CD4-positive, alpha-beta T cell (primary cell): ENCODE measurements at regions not wholly inside any gene's neighbourhood (a gene's known extent, or its start where the extent isn't known, plus 50 kb on each side); places are given as distances from the start of the nearest gene placed in this dataset.

Experiments
- ATAC-seq: fragments of 200-7000 bp; cut with Tn5 transposase; one replicate; pipeline ENCODE4 v1.10.0; 2022; ENCODE audit warnings: mild to moderate bottlenecking; ENCODE audit not compliant: poor library complexity
- CTCF ChIA-PET: fragments of 350-600 bp; sonication (Branson Sonifier 250); formaldehyde crosslinking; loops from one replicate; lab custom pipeline; 2021; ENCODE audit warnings: antibody characterized with exemption, inconsistent platforms; lab: Charles Lee
- POLR2A ChIA-PET: fragments of 350-600 bp; sonication (Branson Sonifier 250); formaldehyde crosslinking; loops from one replicate; lab custom pipeline; 2021; ENCODE audit warnings: antibody characterized with exemption, inconsistent platforms; lab: Charles Lee
- DNase-seq, 14 experiments: peaks; one replicate each; pipeline ENCODE4 v3.0.0-alpha.2; 2013 to 2020; ENCODE audit warnings: mixed read lengths in 2 of 14
- H3K27ac ChIP-seq, 2 donors: one replicate each; pipeline versions ENCODE4 v1.5.1 to v1.7.0; 2013; ENCODE audit warnings: low read length in 2 of 2, low read depth in 1 of 2, mild to moderate bottlenecking in 1 of 2
- H3K27me3 ChIP-seq, 2 experiments: 1 replicate in 1 of 2; 2 replicates in 1 of 2; pipeline versions ENCODE4 v1.6.1 to v1.7.0; 2013; ENCODE audit warnings: low read length in 2 of 2, control low read depth in 1 of 2, mild to moderate bottlenecking in 1 of 2, moderate library complexity in 1 of 2; ENCODE audit not compliant: insufficient read depth in 2 of 2, control insufficient read depth in 1 of 2
- H3K36me3 ChIP-seq: one replicate; pipeline ENCODE4 v1.6.1; 2013; ENCODE audit warnings: low read length, control low read depth; ENCODE audit not compliant: insufficient read depth
- H3K4me1 ChIP-seq: one replicate; pipeline ENCODE4 v1.6.1; 2013; ENCODE audit warnings: low read length, control low read depth; ENCODE audit not compliant: insufficient read depth
- H3K4me3 ChIP-seq: one replicate; pipeline ENCODE4 v1.5.1; 2013; ENCODE audit warnings: mild to moderate bottlenecking, low read length, moderate library complexity
- H3K9me3 ChIP-seq, 2 experiments: 1 replicate in 1 of 2; 2 replicates in 1 of 2; pipeline versions ENCODE4 v1.6.1 to v1.7.0; 2013; ENCODE audit warnings: low read length in 2 of 2, mild to moderate bottlenecking in 2 of 2, control low read depth in 1 of 2, moderate library complexity in 1 of 2; ENCODE audit not compliant: control insufficient read depth in 1 of 2, insufficient read depth in 1 of 2
- H3K27ac Mint-ChIP-seq: one replicate; pipeline ENCODE4 v1.8.0; 2020; ENCODE audit warnings: mixed read lengths
- H3K27me3 Mint-ChIP-seq: one replicate; pipeline ENCODE4 v1.8.0; 2021; ENCODE audit warnings: mixed read lengths
- H3K36me3 Mint-ChIP-seq: one replicate; pipeline ENCODE4 v1.8.0; 2021; ENCODE audit warnings: low read depth, mixed read lengths
- H3K4me1 Mint-ChIP-seq: one replicate; pipeline ENCODE4 v1.8.0; 2021; ENCODE audit warnings: low read depth, mixed read lengths
- H3K4me3 Mint-ChIP-seq: one replicate; pipeline ENCODE4 v1.8.0; 2020; ENCODE audit warnings: mild to moderate bottlenecking, mixed read lengths
- H3K9me3 Mint-ChIP-seq: one replicate; pipeline ENCODE4 v1.8.0; 2020; ENCODE audit warnings: mixed read lengths
- CTCF ChIP-seq: fragments of 200-600 bp; IDR thresholded peaks from one replicate; pipeline ENCODE4 v1.8.0; 2022; ENCODE audit warnings: antibody characterized with exemption, mild to moderate bottlenecking
- intact Hi-C, 2 experiments: fragments of 100-400 bp; cut with DNase I in 1 of 2; cut with micrococcal nuclease in 1 of 2; formaldehyde crosslinking; loops; one replicate each; pipeline versions ENCODE4 v1.15.1 to v1.9.0; 2023 to 2025; cut with DNase I, micrococcal nuclease

- POLR2A ChIA-PET = no interaction called here
- no peak for TF ChIP-seq CTCF
- H3K4me1 ChIP-seq = no peaks in the 10 kb centered on the region
- Mint-ChIP-seq H3K27ac (no peak overlapping the region), H3K4me3 (no peak overlapping the region), H3K36me3 (no peaks in the 10 kb centered on the region), H3K4me1 (no peaks in the 10 kb centered on the region), H3K27me3 (no peaks in the 10 kb centered on the region), H3K9me3 (peaks cover 18% of the 10 kb centered on the region)
- H3K27ac ChIP-seq = no peak overlapping the region
- no peaks in the 10 kb centered on the region for H3K27me3 ChIP-seq
- peaks cover 0 to 5% of the 10 kb centered on the region in 2 experiments for H3K9me3 ChIP-seq
- intact Hi-C loops = no loop called here
- no peaks in the 10 kb centered on the region for H3K36me3 ChIP-seq
- no peak for DNase-seq
- no peak for ATAC-seq
- no peak overlapping the region for H3K4me3 ChIP-seq
- CTCF ChIA-PET = no interaction called here
Measured at GRCh38 chr5:13613621-13614020, 330.9 kb downstream of the DNAH5 start.

GRCh38 chr5:13611604-13612003 is 332.9 kb downstream of the DNAH5 start:
- Histone ChIP-seq H3K9me3 (peaks cover 0 to 5% of the 10 kb centered on the region in 2 experiments), H3K27me3 (no peaks in the 10 kb centered on the region), H3K4me1 (no peaks in the 10 kb centered on the region), H3K36me3 (no peaks in the 10 kb centered on the region), H3K4me3 (no peak overlapping the region), H3K27ac (no peak overlapping the region)
- Mint-ChIP-seq H3K36me3 (no peaks in the 10 kb centered on the region), H3K4me3 (no peak overlapping the region), H3K27ac (no peak overlapping the region), H3K9me3 (peaks cover 18% of the 10 kb centered on the region), H3K27me3 (no peaks in the 10 kb centered on the region), H3K4me1 (no peaks in the 10 kb centered on the region)
- ATAC-seq (no peak), DNase-seq (no peak)
- CTCF ChIA-PET = no interaction called here
- POLR2A ChIA-PET = no interaction called here
- intact Hi-C loops = no loop called here
- no peak for TF ChIP-seq CTCF

- H3K9me3 Mint-ChIP-seq = peaks cover 10% of the 10 kb centered on the region
- intact Hi-C loops = no loop called here
- no peak for TF ChIP-seq CTCF
- H3K27ac ChIP-seq = no peak overlapping the region
- H3K27me3 ChIP-seq = no peaks in the 10 kb centered on the region
- no peak overlapping the region for H3K27ac Mint-ChIP-seq
- H3K4me3 ChIP-seq = no peak overlapping the region
- no peaks in the 10 kb centered on the region for H3K27me3 Mint-ChIP-seq
- ChIA-PET CTCF (no interaction called here), POLR2A (no interaction called here)
- H3K4me1 ChIP-seq = no peaks in the 10 kb centered on the region
- no peaks in the 10 kb centered on the region for H3K4me1 Mint-ChIP-seq
- no peak overlapping the region for H3K4me3 Mint-ChIP-seq
- no peak for ATAC-seq
- DNase-seq = no peak
- no peaks in the 10 kb centered on the region for H3K36me3 ChIP-seq
- peaks cover 0 to 5% of the 10 kb centered on the region in 2 experiments for H3K9me3 ChIP-seq
- no peaks in the 10 kb centered on the region for H3K36me3 Mint-ChIP-seq
Measured at GRCh38 chr5:13609504-13609903, 335.0 kb downstream of the DNAH5 start.
